GM12891 (cell line): ENCODE measurements at regions not wholly inside any gene's neighbourhood (a gene's known extent, or its start where the extent isn't known, plus 50 kb on each side); places are given as distances from the start of the nearest gene placed in this dataset.

Source experiments
- POLR2A ChIP-seq: IDR thresholded peaks from 2 replicates; pipeline ENCODE4 v1.6.1; 2011; ENCODE audit warnings: low read depth, low read length, control low read depth
- POLR2AphosphoS5 ChIP-seq: IDR thresholded peaks from 2 replicates; pipeline ENCODE4 v1.6.1; 2011; ENCODE audit warnings: low read depth, low read length, control low read depth
- TAF1 ChIP-seq: IDR thresholded peaks from 2 replicates; pipeline ENCODE4 v1.6.1; 2011; ENCODE audit warnings: low read depth, low read length, control low read depth

GRCh38 chr5:7274203-7274602 lies 121.7 kb upstream of the ADCY2 start:
- TF ChIP-seq TAF1 (no peak), POLR2AphosphoS5 (no peak), POLR2A (no peak)
